GM12872 (cell line): ENCODE measurements at regions not wholly inside any gene's neighbourhood (a gene's known extent, or its start where the extent isn't known, plus 50 kb on each side); places are given as distances from the start of the nearest gene placed in this dataset.

Experiments
- CTCF ChIP-seq: IDR thresholded peaks from 3 replicates; pipeline ENCODE4 v1.5.1; 2011; ENCODE audit warnings: low read depth, mild to moderate bottlenecking, low read length, moderate library complexity; ENCODE audit not compliant: insufficient read depth

GRCh38 chr1:216913976-216914375 is 190.7 kb upstream of the ESRRG start:
- TF ChIP-seq CTCF, result no peak

DNA sequence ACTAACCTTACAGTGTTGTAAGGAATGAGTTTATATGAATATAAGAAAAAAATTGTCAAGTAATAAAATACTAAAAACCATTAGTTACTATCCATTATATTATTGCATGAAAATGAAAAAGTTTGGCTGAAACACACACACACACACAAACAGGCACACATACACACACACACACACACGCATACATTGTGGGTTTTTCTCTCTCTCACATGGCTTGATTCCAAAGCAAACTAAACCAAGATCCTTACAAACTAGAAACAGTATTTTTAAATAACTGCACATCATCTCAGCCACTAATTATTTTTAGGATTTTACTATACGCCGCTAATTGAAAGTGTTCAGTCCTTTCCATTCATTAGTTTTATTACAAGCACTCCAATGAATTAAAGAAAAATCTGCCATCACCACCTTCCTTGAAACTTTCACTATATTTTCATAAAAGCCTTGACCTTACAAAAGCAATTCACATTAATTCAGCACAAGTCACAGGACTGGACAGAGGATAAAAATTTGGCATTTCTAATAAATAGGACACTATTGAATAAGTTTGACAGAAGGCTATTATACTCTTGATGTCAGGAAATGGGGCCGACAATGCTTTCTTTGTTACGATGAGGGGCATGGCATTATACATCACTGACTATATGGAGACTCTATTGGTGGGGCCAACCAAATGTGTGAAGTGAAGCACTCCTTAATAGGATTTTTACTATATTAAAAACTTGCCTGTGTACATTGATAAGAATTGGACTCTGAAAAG is 187.0 kb upstream of the ESRRG start:
- TF ChIP-seq CTCF, result no peak

DNA sequence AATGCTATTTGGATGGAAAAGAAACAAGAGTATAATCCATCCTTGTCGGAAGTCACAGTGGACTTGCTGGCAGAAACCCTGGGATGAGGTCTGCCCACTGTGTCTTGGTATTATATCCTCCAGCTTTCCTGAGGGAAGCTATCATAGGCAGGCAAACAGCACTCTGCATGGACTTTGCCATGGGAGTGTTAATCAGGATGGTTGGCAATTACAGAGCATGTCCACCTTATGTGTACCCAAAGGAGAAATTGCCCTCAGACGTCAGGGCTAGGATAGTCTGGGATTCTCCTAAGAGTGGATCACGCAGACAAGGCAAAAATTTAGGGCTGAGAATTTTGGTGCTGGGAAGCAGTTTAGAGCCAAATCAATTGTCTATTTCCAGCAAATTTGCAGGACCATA is 184.9 kb upstream of the ESRRG start:
- no peak for TF ChIP-seq CTCF

- TF ChIP-seq CTCF, result no peak
These were observed 183.9 kb upstream of the ESRRG start for GRCh38 chr1:216907100-216907499.

DNA sequence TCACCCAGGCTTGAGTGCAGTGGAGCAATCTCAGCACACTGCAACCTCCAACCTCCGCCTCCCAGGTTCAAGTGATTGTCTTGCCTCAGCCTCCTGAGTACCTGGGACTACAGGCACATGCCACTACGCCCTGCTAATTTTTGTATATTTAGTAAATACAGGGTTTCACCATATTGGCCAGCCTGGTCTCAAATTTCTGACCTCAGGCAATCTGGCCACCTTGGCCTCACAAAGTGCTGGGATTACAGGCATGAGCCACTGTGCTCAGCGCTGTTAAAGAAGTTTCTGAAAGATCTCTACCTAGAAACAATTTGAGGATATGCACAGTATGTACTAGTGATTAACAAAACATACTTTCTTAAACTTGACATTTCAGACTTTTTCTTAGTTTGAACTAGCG is 182.6 kb upstream of the ESRRG start:
- no peak for TF ChIP-seq CTCF

- TF ChIP-seq CTCF, result no peak
These were observed 181.9 kb upstream of the ESRRG start for GRCh38 chr1:216905137-216905536.

- no peak for TF ChIP-seq CTCF
These were observed 181.2 kb upstream of the ESRRG start for GRCh38 chr1:216904471-216904870.

DNA sequence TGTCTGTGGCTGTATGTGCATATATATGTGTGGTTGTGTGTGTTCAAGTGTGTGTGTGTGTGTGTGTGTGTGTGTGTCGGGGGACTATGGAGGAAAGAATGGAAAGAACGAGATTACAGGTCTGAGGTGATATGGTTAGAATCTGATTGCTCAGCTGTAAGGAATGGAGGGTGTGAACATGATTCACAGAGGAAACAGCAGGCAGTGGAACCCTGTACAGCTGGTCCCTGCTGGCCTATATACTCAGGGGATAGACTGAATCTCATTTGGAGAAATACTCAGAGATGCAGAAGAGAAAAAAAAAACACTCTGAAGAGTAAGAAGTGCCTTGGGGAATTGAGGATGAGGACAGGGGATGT is 180.1 kb upstream of the ESRRG start:
- TF ChIP-seq CTCF, result no peak
